OCI-LY3 (cell line): ENCODE measurements at regions not wholly inside any gene's neighbourhood (a gene's known extent, or its start where the extent isn't known, plus 50 kb on each side); places are given as distances from the start of the nearest gene placed in this dataset.
"Not testable (repeated sequence)": the region's sequence is repeated elsewhere in the genome, so short reads cannot be mapped to it uniquely, and the experiment has no call there.

Experiments
- H2AFZ ChIP-seq: fragments of 200-600, 300-600 bp; shearing (Covaris generic); 2 replicates; pipeline ENCODE4 v1.6.0; 2014; ENCODE audit warnings: antibody characterized with exemption, low read depth, low read length
- H3K27ac ChIP-seq: fragments of 200-600, 300-600 bp; sonication (generic); 2 replicates; pipeline ENCODE4 v1.5.1; 2014; ENCODE audit warnings: mild to moderate bottlenecking, low read length, moderate library complexity, mixed read lengths
- H3K27me3 ChIP-seq: fragments of 200-600, 300-600 bp; sonication (generic); 2 replicates; pipeline ENCODE4 v1.6.1; 2014; ENCODE audit warnings: low read depth, low read length, mixed read lengths
- H3K36me3 ChIP-seq: fragments of 200-600, 300-600 bp; sonication (generic); replicated peaks from 2 replicates; pipeline ENCODE3; 2014; ENCODE audit warnings: low read depth, low read length, mixed read lengths
- H3K4me1 ChIP-seq: fragments of 300-600, 200-600 bp; sonication (generic); 2 replicates; pipeline ENCODE4 v1.6.1; 2014; ENCODE audit warnings: low read length, mixed read lengths
- H3K4me2 ChIP-seq: fragments of 200-600, 300-600 bp; sonication (generic); 2 replicates; pipeline ENCODE4 v1.6.1; 2014; ENCODE audit warnings: low read length, mixed read lengths
- H3K4me3 ChIP-seq: fragments of 300-600, 200-600 bp; sonication (generic); 2 replicates; pipeline ENCODE4 v1.5.1; 2014; ENCODE audit warnings: antibody characterized with exemption, mild to moderate bottlenecking, low read length, moderate library complexity
- H3K79me2 ChIP-seq: fragments of 300-600, 200-600 bp; shearing (Covaris generic); 2 replicates; pipeline ENCODE4 v1.6.1; 2014; ENCODE audit warnings: mild to moderate bottlenecking, low read length, mixed read lengths
- H3K9ac ChIP-seq: fragments of 300-600, 200-600 bp; shearing (Covaris generic); 2 replicates; pipeline ENCODE4 v1.6.0; 2014; ENCODE audit warnings: mild to moderate bottlenecking, low read length, moderate library complexity
- H3K9me3 ChIP-seq: fragments of 200-600, 300-600 bp; shearing (Covaris generic); 2 replicates; pipeline ENCODE4 v1.6.1; 2014; ENCODE audit warnings: low read length, mixed read lengths; ENCODE audit not compliant: insufficient read depth
- H4K20me1 ChIP-seq: fragments of 200-600, 300-600 bp; sonication (generic); 2 replicates; pipeline ENCODE4 v1.6.1; 2016; ENCODE audit warnings: low read length, mixed read lengths; ENCODE audit not compliant: insufficient read depth
- EZH2phosphoT487 ChIP-seq: fragments of 200-600 bp; shearing (Covaris generic); IDR thresholded peaks from 2 replicates; pipeline ENCODE4 v1.6.1; 2018; ENCODE audit warnings: antibody characterized with exemption, mixed run types, low read depth
- TF ChIP-seq, protein P1 (sequence below): fragments of 200-600, 300-600 bp; sonication (generic); IDR thresholded peaks from 2 replicates; pipeline ENCODE4 v1.5.1; 2014; ENCODE audit warnings: antibody characterized with exemption, low read length, low read depth

- Histone ChIP-seq H3K27ac (no peak overlapping the region), H3K4me1 (no peaks in the 10 kb centered on the region), H3K4me2 (no peak overlapping the region), H4K20me1 (no peaks in the 10 kb centered on the region), H3K36me3 (no peaks in the 10 kb centered on the region), H3K27me3 (no peaks in the 10 kb centered on the region), H3K9ac (no peak overlapping the region), H3K79me2 (no peaks in the 10 kb centered on the region), H2AFZ (no peak overlapping the region), H3K9me3 (no peaks in the 10 kb centered on the region), H3K4me3 (no peak overlapping the region)
- TF ChIP-seq, protein P1, sequence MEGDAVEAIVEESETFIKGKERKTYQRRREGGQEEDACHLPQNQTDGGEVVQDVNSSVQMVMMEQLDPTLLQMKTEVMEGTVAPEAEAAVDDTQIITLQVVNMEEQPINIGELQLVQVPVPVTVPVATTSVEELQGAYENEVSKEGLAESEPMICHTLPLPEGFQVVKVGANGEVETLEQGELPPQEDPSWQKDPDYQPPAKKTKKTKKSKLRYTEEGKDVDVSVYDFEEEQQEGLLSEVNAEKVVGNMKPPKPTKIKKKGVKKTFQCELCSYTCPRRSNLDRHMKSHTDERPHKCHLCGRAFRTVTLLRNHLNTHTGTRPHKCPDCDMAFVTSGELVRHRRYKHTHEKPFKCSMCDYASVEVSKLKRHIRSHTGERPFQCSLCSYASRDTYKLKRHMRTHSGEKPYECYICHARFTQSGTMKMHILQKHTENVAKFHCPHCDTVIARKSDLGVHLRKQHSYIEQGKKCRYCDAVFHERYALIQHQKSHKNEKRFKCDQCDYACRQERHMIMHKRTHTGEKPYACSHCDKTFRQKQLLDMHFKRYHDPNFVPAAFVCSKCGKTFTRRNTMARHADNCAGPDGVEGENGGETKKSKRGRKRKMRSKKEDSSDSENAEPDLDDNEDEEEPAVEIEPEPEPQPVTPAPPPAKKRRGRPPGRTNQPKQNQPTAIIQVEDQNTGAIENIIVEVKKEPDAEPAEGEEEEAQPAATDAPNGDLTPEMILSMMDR: no peak
- TF ChIP-seq EZH2phosphoT487: no peak
Measured at GRCh38 chr5:57632937-57633336, 150.3 kb upstream of the ACTBL2 start.

GRCh38 chr5:57631139-57631538, 148.5 kb upstream of the ACTBL2 start:
- H4K20me1 ChIP-seq, H3K9me3 ChIP-seq, H3K9ac ChIP-seq, H3K4me1 ChIP-seq, H3K79me2 ChIP-seq, H3K4me2 ChIP-seq, H3K36me3 ChIP-seq, H2AFZ ChIP-seq, H3K27me3 ChIP-seq, H3K4me3 ChIP-seq, H3K27ac ChIP-seq: not testable (repeated sequence)

GRCh38 chr5:57627661-57628060, 145.1 kb upstream of the ACTBL2 start:
- Histone ChIP-seq H3K79me2 (no peaks in the 10 kb centered on the region), H2AFZ (no peak overlapping the region), H3K9ac (no peak overlapping the region), H3K4me3 (no peak overlapping the region), H3K27me3 (no peaks in the 10 kb centered on the region), H3K27ac (no peak overlapping the region), H3K9me3 (no peaks in the 10 kb centered on the region), H3K4me2 (no peak overlapping the region), H3K36me3 (no peaks in the 10 kb centered on the region), H3K4me1 (no peaks in the 10 kb centered on the region), H4K20me1 (no peaks in the 10 kb centered on the region)
- no peak for TF ChIP-seq EZH2phosphoT487
- TF ChIP-seq, protein P1: no peak

GRCh38 chr5:57626703-57627102, 144.1 kb upstream of the ACTBL2 start:
- no peak overlapping the region for H3K9ac ChIP-seq
- H3K27me3 ChIP-seq: no peaks in the 10 kb centered on the region
- no peak overlapping the region for H3K4me2 ChIP-seq
- TF ChIP-seq, protein P1: no peak
- no peak for TF ChIP-seq EZH2phosphoT487
- no peaks in the 10 kb centered on the region for H3K4me1 ChIP-seq
- H3K4me3 ChIP-seq: no peak overlapping the region
- H4K20me1 ChIP-seq: no peaks in the 10 kb centered on the region
- H3K27ac ChIP-seq: no peak overlapping the region
- H3K36me3 ChIP-seq: no peaks in the 10 kb centered on the region
- no peaks in the 10 kb centered on the region for H3K79me2 ChIP-seq
- H2AFZ ChIP-seq: no peak overlapping the region
- H3K9me3 ChIP-seq: no peaks in the 10 kb centered on the region

DNA sequence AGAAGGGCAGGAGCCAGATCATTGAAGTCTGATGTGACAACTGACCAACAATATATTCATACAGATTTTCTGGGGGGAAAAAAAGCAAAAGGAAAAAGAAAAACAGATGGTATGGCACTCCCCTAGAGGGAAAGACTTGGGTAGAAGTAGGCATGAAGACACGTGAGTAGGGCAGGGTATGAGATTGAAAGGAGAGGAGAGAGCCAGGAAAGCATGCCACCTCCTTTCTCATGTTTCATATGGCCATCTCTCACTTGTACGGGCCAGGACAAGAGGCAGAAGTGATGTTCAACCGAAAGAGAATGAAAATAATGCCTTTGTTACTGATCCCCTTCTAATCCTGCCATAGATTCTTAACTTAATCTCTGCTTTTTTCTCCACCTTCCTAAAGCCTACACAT, 139.0 kb upstream of the ACTBL2 start:
- no peak overlapping the region for H3K4me3 ChIP-seq
- no peaks in the 10 kb centered on the region for H3K36me3 ChIP-seq
- no peaks in the 10 kb centered on the region for H3K9me3 ChIP-seq
- peaks cover 8% of the 10 kb centered on the region for H3K4me1 ChIP-seq
- H3K27me3 ChIP-seq: no peaks in the 10 kb centered on the region
- H4K20me1 ChIP-seq: no peaks in the 10 kb centered on the region
- no peak overlapping the region for H3K27ac ChIP-seq
- H3K79me2 ChIP-seq: no peaks in the 10 kb centered on the region
- no peak overlapping the region for H3K4me2 ChIP-seq
- no peak overlapping the region for H2AFZ ChIP-seq
- TF ChIP-seq, protein P1: no peak
- no peak for TF ChIP-seq EZH2phosphoT487
- no peak overlapping the region for H3K9ac ChIP-seq
